ENCODE measurements at regions not wholly inside any gene's neighbourhood (a gene's known extent, or its start where the extent isn't known, plus 50 kb on each side); places are given as distances from the start of the nearest gene placed in this dataset.

- H3K27ac ChIP-seq (ENCODE audit: low read depth, low read length), result no peak overlapping the region
- TF ChIP-seq CTCF (IDR thresholded peaks at IDR 0.05; ENCODE audit: low read depth, low read length, poor library complexity, severe bottlenecking), result no peak
- TF ChIP-seq EZH2phosphoT487 (IDR thresholded peaks at IDR 0.05; ENCODE audit: borderline replicate concordance, low read length), result no peak
- H3K4me1 ChIP-seq (ENCODE audit: control insufficient read depth, low read length), result no peaks in the 10 kb centered on the region; the same call in 1 of the 2 replicates
- no peaks in the 10 kb centered on the region for H3F3A ChIP-seq (ENCODE audit: control insufficient read depth, insufficient read depth)
- H3K9me3 ChIP-seq (ENCODE audit: control insufficient read depth, insufficient read depth, low read length), result no peaks in the 10 kb centered on the region
- H3K4me3 ChIP-seq (ENCODE audit: low read length), result no peak overlapping the region
- peaks cover 12% of the 10 kb centered on the region for H3K27me3 ChIP-seq (ENCODE audit: control insufficient read depth, low read length)
- H3K9me2 ChIP-seq (replicated peaks; ENCODE audit: control insufficient read depth, low read length), result no peaks in the 10 kb centered on the region
- H3K79me2 ChIP-seq (ENCODE audit: control insufficient read depth, low read length), result no peaks in the 10 kb centered on the region
- no peak overlapping the region for H3K4me2 ChIP-seq (ENCODE audit: low read length)
- H3K36me3 ChIP-seq (ENCODE audit: control insufficient read depth, low read length), result no peaks in the 10 kb centered on the region
- no peaks in the 10 kb centered on the region for H4K20me1 ChIP-seq (ENCODE audit: control insufficient read depth, insufficient read depth, low read depth, low read length)
Observed at GRCh38 chrX:13934731-13935130, 95.0 kb downstream of the GEMIN8 start.

- no peaks in the 10 kb centered on the region for H3K9me3 ChIP-seq (ENCODE audit: control insufficient read depth, insufficient read depth, low read length)
- H3F3A ChIP-seq (ENCODE audit: control insufficient read depth, insufficient read depth), result no peaks in the 10 kb centered on the region
- no peaks in the 10 kb centered on the region for H3K79me2 ChIP-seq (ENCODE audit: control insufficient read depth, low read length)
- H3K4me3 ChIP-seq (ENCODE audit: low read length), result no peak overlapping the region
- no peaks in the 10 kb centered on the region for H3K9me2 ChIP-seq (replicated peaks; ENCODE audit: control insufficient read depth, low read length)
- H3K27ac ChIP-seq (ENCODE audit: low read depth, low read length), result no peak overlapping the region
- no peak for TF ChIP-seq EZH2phosphoT487 (IDR thresholded peaks at IDR 0.05; ENCODE audit: borderline replicate concordance, low read length)
- no peak for TF ChIP-seq CTCF (IDR thresholded peaks at IDR 0.05; ENCODE audit: low read depth, low read length, poor library complexity, severe bottlenecking)
- no peaks in the 10 kb centered on the region; the same call in 1 of the 2 replicates for H3K4me1 ChIP-seq (ENCODE audit: control insufficient read depth, low read length)
- no peaks in the 10 kb centered on the region for H3K36me3 ChIP-seq (ENCODE audit: control insufficient read depth, low read length)
- H3K27me3 ChIP-seq (ENCODE audit: control insufficient read depth, low read length), result peaks cover 8% of the 10 kb centered on the region; the same call in 1 of the 2 replicates
- H4K20me1 ChIP-seq (ENCODE audit: control insufficient read depth, insufficient read depth, low read depth, low read length), result no peaks in the 10 kb centered on the region
- H3K4me2 ChIP-seq (ENCODE audit: low read length), result no peak overlapping the region
Observed at GRCh38 chrX:13933851-13934250, 95.8 kb downstream of the GEMIN8 start.

- H4K20me1 ChIP-seq (ENCODE audit: control insufficient read depth, insufficient read depth, low read depth, low read length), result no peaks in the 10 kb centered on the region
- H3K9me3 ChIP-seq (ENCODE audit: control insufficient read depth, insufficient read depth, low read length), result no peaks in the 10 kb centered on the region
- no peak overlapping the region for H3K4me2 ChIP-seq (ENCODE audit: low read length)
- H3K4me1 ChIP-seq (ENCODE audit: control insufficient read depth, low read length), result no peaks in the 10 kb centered on the region; the same call in 1 of the 2 replicates
- no peak overlapping the region for H3K4me3 ChIP-seq (ENCODE audit: low read length)
- no peaks in the 10 kb centered on the region for H3K9me2 ChIP-seq (replicated peaks; ENCODE audit: control insufficient read depth, low read length)
- TF ChIP-seq EZH2phosphoT487 (IDR thresholded peaks at IDR 0.05; ENCODE audit: borderline replicate concordance, low read length) (no peak), CTCF (IDR thresholded peaks at IDR 0.05; ENCODE audit: low read depth, low read length, poor library complexity, severe bottlenecking) (no peak)
- no peaks in the 10 kb centered on the region for H3F3A ChIP-seq (ENCODE audit: control insufficient read depth, insufficient read depth)
- H3K36me3 ChIP-seq (ENCODE audit: control insufficient read depth, low read length), result no peaks in the 10 kb centered on the region
- H3K27ac ChIP-seq (ENCODE audit: low read depth, low read length), result no peak overlapping the region
- H3K79me2 ChIP-seq (ENCODE audit: control insufficient read depth, low read length), result no peaks in the 10 kb centered on the region
- H3K27me3 ChIP-seq (ENCODE audit: control insufficient read depth, low read length), result peaks cover 8% of the 10 kb centered on the region; the same call in 1 of the 2 replicates
Observed at GRCh38 chrX:13933352-13933751, 96.3 kb downstream of the GEMIN8 start.
